ENCODE measurements at regions not wholly inside any gene's neighbourhood (a gene's known extent, or its start where the extent isn't known, plus 50 kb on each side); places are given as distances from the start of the nearest gene placed in this dataset.
"Not testable (repeated sequence)": the region's sequence is repeated elsewhere in the genome, so short reads cannot be mapped to it uniquely, and the experiment has no call there.

DNA sequence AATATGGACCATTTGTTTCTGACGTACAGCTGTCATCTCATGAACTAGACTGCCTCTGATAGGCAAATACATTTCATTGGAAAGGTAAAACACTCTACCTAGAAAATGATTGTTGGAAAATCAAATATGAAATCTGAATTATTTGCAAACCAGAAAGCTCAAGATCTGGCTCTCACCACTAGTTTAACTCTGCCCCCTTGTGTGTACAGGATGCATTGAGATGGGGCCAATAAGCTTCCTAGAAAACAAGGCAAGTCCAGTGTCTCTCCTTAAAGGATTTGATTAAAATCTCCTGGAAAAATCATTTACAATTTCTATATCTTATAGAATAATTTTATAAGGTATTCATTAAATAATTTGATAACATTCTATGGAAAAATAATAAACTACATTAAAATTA, 311.9 kb upstream of the ANKH start:
- no peak for DNase-seq

DNA sequence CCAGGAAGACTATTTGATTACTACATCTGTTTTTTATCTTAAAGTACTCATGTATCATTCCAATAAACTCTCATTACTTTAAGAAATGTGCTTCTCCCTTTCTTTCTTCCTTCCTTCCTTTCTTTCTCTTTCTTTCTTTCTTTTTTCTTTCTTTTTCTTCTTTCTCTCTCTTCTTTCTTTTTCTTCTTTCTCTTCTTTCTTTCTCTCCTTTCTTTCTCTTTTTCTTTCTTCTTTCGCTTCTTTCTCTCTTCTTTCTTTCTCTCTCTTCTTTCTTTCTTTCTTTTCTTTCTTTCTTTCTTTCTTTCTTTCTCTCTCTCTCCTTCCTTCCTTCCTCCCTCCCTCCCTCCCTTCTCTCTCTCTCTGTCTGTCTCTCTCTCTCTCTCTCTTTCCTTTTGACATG, 298.6 kb upstream of the ANKH start:
- no peak for DNase-seq

DNA sequence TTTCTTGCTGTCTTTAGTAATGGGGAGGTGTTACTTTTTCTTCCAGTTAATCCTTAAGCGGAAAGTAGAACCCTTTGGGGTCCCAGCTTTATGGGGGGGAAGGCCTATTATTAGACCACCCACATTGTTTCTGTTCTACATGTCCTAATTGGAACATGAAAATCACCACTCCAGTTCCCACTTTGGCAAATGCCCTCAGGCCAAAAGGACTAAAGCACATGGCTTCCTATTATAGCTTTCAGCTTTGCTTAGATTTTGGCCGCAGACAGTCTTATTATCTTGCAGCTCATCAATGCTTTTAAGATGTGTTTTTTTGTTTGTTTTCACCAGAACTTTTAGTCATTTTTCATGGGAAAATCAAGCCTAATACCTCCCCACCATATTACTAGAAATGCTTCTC, 296.8 kb upstream of the ANKH start:
- DNase-seq = no peak

DNA sequence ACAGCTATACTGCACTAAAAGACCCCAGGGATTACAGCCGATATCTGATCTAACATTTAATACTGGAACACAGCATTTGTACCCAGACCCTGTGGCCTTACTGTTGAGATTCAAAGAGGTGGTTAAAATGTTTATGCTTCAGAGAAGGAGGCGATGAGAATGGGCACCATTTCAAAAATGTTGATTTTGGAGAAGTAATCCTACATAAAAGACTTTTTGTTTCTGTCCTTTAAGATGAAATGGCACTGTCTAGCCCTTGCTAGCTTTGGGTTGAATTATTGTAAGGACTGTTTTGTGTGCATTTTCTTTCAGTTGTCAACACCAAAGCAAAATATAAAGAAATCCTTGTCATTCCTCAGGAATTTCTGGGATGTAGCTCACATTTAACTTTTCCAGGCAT, 288.5 kb upstream of the ANKH start:
- DNase-seq = no peak

DNA sequence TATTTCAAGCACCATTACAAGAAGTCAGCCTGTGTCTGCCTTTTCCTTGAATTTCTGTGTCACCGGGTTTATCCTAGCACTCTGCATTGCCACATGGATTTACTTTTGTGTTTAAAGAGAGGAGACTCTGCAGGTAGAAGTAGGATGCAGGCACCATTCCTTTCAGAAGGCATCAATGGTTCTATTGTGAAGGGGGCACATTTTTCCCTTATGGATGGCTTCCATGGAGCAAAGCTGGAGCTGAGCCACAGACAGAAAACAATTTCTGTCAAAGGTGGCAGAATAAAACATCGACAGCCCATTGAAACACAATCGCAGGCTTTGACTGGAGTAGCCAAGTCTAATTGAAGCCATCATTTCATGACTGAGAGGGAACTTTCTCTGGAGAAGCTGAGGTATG, 288.0 kb upstream of the ANKH start:
- no peak for DNase-seq

DNA sequence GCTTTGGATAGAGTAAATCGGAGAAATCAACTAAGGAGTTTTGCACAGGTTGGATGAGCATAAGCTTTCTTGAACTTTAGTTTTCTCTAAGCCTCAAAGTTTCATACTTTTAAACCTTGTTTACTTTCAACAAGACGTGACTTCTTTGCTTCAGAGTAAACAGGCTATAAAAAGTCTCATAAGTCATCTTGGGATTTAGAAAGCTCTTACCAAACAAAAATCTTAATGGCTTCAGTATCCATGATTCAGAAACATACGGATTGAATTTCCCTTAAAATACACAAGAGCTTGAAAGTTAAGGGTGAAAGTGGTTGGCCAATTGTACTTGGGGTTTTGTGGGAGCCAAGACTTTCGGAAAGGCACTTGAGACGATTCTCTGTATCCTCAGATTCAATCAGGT, 270.9 kb upstream of the ANKH start:
- DNase-seq = no peak

DNA sequence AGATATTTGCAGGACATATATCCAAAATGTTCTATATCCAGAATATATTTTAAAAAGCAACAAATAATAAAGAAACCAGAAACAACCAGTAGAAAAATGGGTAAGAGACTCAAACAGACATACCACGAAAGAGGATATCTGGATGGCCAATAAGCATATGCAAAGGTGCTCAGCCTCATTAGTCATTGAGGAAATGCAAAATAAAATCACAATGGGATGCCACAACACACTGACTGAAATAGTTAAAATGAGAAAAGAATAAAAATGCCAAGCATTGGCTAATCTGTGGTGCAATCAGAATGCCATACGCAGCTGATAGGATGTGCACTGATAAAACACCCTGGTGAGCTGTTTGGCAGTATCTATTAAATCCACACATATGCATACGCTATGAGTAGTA, 265.8 kb upstream of the ANKH start:
- no peak for DNase-seq

DNA sequence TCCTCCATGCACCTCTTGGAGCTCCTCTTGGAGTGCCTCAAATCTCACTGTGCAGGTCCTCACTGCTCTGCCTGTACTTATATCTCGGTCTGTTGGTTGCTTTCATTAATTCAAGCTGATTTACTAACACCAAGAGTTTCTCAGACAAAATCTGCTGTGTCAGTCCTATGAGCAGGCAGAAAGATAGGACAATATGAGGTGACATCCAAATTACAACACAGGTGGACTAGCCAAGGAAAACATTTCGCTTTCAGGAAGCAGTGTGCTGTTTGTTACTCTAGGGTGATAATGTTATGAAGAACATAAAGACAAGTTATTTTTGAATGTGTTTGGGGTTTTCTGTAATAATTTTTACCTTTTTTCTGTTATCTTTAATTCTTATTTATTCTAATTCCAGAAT, 264.1 kb upstream of the ANKH start:
- DNase-seq = no peak

DNA sequence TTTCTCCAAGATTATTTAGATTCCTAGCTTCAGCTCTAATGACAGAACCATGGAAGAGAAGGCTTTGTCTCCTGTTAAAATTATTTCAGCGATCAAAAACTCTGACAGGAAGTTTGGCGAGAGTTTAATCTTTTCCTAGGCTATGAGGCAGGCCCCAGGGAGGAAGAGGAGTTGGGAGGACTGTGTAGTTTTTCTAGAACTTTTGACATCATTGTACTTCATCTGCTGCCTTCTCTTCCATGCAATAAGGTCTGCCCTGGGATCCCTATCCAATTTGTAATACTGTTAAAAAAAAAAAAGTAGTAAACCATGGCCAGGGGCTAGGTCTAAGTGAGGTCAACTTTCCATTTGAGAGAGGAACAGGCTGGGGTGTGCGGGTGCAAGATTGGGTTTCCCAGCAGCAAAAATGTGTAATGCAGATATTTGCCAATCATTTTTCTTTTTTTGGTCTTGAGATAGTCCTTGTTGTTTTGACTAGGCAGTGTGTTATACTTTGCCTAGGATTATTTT, 261.9 kb upstream of the ANKH start:
- no peak for DNase-seq

DNA sequence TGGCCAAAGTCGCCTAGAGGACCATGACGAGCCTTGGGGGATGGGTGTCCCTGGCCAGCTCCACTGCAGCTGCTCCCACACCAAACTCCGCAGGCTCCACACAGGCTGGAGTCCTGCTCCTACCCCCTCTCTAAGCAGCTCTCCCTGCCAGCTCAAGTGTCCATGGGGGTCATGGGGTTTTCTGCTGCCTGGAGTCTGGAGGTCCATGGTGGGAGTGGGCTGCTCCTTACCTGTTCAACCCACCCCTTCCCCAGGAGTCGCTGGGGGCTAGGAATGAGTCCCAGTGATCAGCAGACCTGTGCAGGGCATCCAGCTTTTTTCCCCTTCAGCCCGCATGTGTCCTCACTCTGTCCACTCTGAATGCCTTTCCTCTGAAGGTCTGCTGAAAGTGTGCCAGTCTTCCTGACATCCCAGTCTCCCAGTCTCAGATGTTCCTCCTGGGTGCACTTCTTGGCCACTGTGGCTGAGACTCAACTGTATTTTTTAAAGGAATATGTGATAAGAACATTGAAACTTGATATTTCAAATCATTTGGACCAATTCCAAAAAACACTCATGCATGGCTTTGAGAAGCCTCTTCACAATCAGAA, 261.3 kb upstream of the ANKH start:
- DNase-seq = no peak

DNA sequence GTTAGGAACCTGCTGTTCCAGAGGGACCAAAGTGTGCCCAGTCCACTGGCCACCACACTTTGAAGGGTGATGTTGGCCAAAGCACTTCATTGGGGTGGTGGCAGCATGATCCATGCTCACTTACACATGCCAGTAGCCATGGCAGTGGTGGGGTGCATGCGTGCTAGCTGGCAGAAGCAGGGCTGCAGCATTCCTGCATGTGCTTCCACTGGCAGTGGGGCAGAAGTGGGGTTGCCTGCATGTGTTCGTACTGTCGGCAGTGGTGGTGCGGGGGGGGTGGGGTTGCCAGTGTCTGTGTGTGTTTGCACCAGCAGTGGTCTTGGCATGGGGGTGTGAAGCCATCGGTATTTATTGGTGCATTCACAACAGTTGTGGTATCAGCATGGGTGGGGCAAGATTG, 260.3 kb upstream of the ANKH start:
- no peak for DNase-seq

DNA sequence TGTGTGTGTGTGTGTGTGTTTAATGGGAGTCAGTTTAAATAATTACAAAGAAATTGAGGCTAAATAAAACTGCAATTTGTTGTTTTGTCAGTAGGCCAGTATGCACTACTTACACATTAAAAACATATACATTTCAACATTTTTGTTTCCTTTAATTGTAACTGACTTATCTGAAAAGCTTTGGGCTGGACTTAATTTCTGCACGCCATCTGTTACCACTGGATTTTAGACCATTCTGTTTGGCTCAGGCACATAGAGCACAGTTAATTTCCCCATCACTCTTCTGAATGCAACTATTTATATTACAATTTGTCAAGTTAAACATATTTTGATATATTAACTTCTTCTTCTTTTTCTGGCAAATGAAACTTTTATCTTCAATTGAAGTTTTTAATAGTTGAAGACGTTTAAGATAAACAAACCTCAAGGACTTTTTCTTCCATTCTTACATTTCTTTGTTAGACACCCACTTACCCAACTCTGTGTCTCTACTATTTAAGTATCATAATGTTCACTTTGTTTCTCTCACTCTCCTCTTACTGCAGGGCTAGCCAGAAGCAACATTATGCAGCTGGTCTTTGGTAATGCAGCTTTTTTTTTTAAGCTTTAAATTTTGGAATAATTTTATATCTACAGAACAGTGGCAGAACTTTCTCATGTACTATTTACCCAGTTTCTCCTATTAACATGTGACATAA, 253.4 kb upstream of the ANKH start:
- no peak for DNase-seq

DNA sequence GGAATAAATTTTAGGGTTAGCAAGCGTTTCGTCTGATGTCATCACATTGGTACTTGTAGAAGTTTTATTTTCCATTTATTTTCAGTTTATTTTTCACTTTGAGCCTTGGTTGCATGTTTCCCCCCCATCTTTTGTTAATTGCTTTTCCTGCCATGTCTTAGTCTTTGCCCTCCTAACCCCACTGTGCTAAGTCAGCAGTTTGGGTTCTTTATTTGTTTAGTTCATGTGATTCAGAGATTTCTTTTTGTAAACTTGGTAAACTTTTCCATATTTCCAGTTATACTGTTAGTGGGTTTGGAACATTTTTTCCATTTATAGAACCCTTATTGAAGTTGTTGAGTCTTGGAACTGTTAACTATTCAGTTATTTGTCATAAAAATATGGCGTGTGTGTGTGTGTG, 252.9 kb upstream of the ANKH start:
- no peak for DNase-seq

DNA sequence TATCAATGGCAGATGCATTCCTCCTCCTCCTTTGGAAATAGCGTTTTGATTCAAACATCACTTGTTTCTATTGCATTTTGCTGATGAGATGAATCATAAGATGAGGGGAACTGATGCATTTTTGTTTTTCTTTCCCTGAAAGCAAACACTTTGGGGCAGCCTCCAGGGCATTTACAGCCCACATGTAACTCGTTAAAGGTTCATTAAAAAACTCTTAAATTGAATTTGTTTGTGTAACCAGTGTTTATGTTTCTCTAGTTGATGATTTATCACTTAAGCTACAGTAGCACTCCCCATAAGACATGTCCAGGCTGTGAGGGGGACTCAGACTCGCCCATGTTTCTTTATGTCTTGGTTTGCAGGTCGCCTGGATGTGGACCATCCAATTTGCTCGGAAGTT, 246.1 kb upstream of the ANKH start:
- DNase-seq = no peak

DNA sequence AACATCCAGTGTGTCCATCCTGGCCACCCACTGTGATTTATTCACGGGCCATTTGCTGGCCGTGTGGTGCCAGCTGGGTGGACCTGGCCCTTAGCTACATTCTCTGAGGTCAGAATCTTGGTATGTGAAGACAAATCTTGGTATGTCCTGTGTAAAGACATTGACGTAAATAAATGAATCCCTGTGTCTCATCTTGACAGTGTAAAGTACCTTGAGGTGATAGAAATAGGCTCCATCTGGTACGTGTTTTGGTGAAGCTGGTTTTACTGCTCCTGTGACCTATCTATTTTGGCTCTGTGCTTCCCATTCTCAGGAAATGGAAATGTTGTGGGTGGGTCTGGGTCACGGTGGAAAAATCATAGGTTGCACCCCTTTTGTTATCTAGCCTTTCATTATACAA, 245.4 kb upstream of the ANKH start:
- no peak for DNase-seq

DNA sequence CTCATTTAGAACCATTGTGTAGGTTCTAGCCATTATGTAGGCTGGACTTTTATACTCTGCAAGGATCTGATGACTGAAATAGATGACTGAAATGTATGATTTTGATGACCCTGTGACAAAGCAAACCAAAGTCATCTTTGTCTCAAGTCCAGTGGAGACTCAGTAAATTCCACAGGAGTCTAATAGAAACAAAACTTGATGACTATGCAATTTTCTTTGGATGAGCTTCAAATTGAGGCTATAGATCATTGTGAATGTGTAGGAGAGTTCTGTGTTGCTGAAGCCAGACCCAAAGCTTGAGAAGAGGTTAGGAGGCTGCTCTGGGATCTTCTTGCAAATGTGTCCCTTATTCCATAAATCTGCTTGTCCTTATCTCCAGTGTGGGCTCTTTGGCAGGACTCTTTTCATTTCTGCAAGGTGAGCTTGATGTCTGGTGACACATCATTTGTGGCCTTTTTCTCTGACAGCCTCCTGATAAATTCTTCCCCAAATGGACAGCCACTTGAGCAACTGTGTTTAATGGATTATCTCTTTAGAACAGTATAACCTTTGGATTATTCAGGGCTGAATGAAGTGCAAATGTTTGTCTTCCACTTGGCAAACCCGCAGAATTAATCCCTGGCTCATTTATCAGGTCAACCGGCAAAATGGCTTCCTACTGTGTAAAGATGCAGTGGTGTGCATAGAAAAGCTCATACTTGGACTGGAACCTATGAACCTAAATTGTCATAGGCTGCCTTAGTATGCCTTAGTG, 235.1 kb upstream of the ANKH start:
- DNase-seq = no peak

DNA sequence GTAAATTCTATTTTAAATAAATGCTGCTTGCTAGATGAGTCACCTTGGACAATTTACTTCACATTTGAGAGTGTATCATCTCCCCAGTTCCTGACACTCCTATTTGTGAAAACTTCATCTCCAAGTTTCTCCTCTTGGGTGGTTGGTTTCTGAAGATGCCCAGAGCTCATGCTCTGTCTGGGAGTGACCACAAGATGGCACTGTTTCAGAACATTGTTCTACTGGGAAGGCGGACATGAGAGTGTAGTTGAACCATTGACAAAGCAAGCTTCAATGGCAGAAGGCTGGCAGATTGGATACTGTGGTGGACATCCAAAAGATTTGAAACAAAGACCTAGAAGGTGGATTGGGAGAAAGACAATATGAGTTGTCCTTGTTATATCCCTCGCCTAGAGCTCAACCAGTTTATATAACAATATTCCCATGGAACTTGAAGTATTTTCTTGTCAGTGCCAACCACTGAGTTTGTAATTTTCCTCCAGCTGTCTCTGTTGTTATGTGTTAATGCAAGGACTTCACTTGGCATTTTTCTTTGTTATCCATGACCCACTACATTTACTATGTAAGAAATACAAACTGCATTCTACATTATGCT, 234.3 kb upstream of the ANKH start:
- peak; percentile 67 to 75 for DNase-seq

DNA sequence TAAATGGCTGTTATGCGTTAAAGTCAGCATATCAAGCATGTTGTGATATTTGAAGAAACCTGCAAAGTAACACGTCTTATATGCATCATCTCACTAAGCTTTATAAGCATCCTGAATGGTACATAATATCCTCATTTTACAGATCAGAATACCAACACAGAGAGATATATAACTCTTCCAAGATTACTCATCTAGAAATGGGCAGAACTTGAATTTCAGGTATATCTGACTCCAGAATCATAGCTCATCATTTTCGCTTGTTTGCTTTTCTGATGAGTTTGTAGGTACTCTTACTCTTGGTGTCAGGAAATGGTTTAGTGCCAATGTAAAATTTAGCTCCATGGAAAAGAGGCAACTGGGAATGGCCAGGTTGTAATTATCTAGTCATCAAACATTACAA, 232.3 kb upstream of the ANKH start:
- no peak for DNase-seq

DNA sequence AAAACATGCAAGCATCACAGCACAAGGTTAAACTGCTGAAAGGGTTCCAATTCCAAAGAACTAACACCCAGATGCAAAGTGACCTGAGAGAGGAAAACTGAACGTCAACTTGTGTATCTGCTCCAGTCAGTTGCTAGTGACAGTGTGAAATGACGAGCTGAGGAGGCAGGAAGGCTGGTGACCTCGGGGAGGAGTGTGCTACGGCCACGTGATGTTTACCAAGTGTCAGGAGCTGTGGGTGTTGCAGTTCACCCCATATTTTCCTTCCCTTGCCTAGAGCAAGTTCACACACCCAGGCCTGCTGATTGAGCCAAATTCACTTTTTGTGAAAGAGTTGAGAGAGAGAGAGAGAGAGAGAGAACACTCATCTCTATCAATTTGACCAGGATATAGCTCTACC, 231.6 kb upstream of the ANKH start:
- DNase-seq = no peak

DNA sequence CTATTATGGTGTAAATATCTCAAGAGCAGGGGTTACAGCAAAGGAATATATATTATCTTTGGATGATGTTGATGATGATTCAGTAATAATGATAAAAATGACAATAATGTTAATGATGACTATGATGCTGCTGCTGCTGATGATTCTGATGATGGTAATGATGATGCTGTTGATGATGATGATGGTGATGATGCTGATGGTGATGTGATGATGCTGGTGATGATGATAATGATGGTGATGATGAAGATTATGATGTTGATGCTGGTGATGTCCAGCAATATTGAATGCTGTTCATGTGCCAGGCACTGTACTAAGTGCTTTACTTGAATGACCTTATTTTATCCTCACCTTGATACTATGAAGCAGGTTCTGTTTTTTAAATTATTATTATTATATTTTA, 226.0 kb upstream of the ANKH start:
- DNase-seq = no peak

DNA sequence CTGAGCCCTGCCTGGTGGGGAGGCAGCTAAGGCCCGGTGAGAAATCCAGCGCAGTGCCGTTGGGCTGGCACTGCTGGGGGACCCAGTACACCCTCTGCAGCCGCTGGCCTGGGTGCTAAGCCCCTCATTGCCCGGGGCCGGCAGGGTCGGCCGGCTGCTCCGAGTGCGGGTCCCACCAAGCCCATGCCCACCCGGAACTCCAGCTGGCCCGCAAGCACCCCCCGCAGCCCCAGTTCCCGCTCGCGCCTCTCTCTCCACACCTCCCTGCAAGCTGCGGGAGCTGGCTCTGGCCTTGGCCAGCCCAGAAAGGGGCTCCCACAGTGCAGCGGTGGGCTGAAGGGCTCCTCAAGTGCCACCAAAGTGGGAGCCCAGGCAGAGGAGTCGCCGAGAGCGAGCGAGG, 225.1 kb upstream of the ANKH start:
- not testable (repeated sequence) for DNase-seq

DNA sequence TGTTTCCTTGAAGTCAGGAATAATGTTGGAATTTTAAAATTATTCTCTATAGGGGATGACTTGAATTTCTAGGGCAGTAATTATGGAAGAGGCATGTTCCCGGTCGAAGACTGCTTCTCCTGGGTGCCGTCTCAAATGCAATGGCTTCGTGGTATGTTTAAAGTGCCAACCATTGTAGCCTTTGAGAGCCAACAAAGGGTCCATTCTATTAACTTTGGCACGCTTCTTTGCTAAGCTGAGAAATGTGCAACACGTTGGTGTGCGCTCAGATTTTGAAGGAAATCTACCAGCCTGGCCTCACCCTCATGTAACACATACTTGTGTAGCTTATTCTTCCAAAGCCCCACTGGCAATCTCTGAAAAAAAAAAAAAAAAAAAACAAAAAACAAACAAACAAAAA, 221.2 kb upstream of the ANKH start:
- no peak for DNase-seq

DNA sequence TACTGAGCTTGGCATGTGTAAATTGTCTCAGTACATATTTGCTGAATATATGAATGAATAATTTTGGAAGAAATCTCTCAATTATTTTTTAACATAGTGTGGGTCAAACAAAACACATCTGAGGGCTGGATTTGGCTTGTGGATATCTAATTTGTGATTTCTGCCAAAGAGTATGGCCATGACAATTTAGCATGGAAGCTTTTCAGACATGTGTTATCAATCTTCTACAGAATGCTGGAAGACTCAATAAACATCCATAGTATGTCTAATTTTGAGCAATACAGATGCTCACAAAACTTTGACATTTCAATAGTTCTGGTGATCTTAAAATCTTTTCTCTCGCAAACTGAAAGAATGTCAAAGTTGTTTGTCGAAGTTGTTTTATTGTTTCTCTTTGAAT, 214.1 kb upstream of the ANKH start:
- no peak for DNase-seq

DNA sequence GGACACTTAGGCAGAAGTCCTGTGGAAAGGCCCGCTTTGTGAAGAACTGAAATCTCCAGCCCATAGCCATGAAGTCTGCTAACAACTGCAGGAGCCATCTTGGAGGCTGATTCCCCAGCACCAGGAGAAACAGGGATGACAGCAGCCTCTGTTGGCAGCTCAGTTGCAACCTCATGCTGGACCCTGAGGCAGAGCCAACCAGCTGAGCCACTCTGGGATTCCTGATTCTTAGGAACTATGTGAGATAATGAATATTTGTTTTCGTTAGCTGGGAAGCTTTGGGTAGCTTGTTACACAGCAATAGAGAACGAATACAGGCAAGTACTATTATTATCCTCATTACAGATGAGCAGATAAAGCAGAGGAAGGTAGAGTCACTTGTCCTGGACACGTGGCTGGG, 210.5 kb upstream of the ANKH start:
- no peak for DNase-seq

All from NCI-H2081 (cell line).